ENCODE measurements at regions not wholly inside any gene's neighbourhood (a gene's known extent, or its start where the extent isn't known, plus 50 kb on each side); places are given as distances from the start of the nearest gene placed in this dataset.

DNA sequence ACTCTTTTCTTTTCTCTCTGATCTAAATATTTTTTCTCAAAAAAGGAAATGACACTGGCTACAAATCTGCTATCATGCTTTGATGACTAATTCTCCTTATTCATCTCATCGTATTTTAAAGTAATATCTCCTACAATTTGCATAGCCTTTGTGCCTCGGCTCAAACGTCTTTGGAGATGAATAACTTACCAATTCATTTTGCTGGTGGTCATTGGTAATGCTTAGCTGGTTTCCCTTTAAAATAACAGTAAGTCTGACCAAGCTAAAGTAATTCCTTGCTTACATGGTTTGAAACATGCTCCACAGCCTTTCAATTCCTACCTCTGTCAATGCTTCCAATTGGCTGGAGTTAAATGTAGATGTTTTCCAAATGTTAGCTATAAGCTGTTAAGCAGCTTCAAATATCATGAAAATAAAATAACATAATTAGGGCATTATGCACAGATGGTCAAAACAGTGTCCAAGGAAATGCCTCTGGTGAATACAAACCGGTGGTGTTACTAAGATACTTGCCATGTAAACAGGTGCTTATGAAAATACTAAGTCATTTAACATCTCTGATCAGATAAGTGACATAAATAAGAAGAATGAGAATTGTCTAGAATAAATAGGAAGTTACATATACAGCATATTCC, 435.0 kb downstream of the POM121L12 start:
- Histone ChIP-seq H3K4me1 (ENCODE audit: control insufficient read depth, insufficient read depth, low read depth, low read length) (no peaks in the 10 kb centered on the region), H3K79me1 (replicated peaks; ENCODE audit: low read length, poor library complexity, severe bottlenecking) (no peaks in the 10 kb centered on the region), H3K14ac (ENCODE audit: low read length in 2 of 2) (no peak overlapping the region), H4K8ac (ENCODE audit: low read length) (no peak overlapping the region), H2BK15ac (ENCODE audit: low read depth, poor library complexity, severe bottlenecking) (no peak overlapping the region), H3K18ac (ENCODE audit: low read depth in 1 of 2, low read length in 2 of 2) (no peak overlapping the region), H4K91ac (ENCODE audit: low read length) (no peak overlapping the region), H2BK5ac (ENCODE audit: low read depth, low read length, poor library complexity, severe bottlenecking) (no peak overlapping the region), H2BK12ac (ENCODE audit: low read length in 2 of 2) (no peak overlapping the region), H3K27ac (ENCODE audit: low read length, poor library complexity, severe bottlenecking) (no peak overlapping the region), H2BK120ac (ENCODE audit: low read depth, low read length) (no peak overlapping the region), H3K4me3 (ENCODE audit: insufficient read depth in 1 of 2, low read depth in 1 of 2, low read length in 2 of 2) (no peak overlapping the region), H3K23ac (ENCODE audit: low read length in 2 of 2) (no peak overlapping the region), H2AK5ac (ENCODE audit: low read length, severe bottlenecking) (no peak overlapping the region), H3K4me2 (ENCODE audit: low read length, poor library complexity, severe bottlenecking) (no peak overlapping the region), H3K36me3 (ENCODE audit: control insufficient read depth in 1 of 2, insufficient read depth in 2 of 2, low read depth in 1 of 2, low read length in 2 of 2) (no peaks in the 10 kb centered on the region), H3K27me3 (ENCODE audit: control insufficient read depth in 1 of 2, insufficient read depth in 1 of 2, low read length in 2 of 2) (no peaks in the 10 kb centered on the region), H3K4ac (ENCODE audit: low read depth in 1 of 2, low read length in 2 of 2) (no peak overlapping the region), H3K9me3 (ENCODE audit: control insufficient read depth, low read length) (no peaks in the 10 kb centered on the region), H3K9ac (ENCODE audit: low read length) (no peak overlapping the region), H2AFZ (ENCODE audit: low read depth, low read length) (no peak overlapping the region)
- no peak for DNase-seq
- 66% methylated on average over 3 of the region's 4 CpGs for WGBS

DNA sequence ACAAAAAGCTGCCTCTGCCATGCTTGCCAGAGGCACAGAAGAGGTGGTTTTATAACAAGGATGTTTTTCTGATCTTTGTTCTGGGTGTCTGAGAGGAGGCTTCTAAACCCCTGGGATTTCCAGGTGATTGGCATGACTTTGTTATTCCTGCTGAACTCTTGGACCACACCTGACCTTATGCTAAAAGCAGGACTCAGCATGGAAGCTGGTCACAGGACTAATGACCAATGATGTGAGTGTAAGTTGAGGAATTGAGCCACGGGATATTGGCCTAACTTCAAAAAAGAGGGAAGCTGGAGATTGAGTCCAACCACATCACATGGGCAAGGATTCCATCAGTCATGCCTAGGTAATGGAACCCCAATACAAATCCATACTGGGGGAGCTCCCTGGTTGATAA, 437.9 kb downstream of the POM121L12 start:
- Histone ChIP-seq H3K79me1 (replicated peaks; ENCODE audit: low read length, poor library complexity, severe bottlenecking) (no peaks in the 10 kb centered on the region), H3K27ac (ENCODE audit: low read length, poor library complexity, severe bottlenecking) (no peak overlapping the region), H2BK15ac (ENCODE audit: low read depth, poor library complexity, severe bottlenecking) (no peak overlapping the region), H3K23ac (ENCODE audit: low read length in 2 of 2) (no peak overlapping the region), H2BK5ac (ENCODE audit: low read depth, low read length, poor library complexity, severe bottlenecking) (no peak overlapping the region), H3K9me3 (ENCODE audit: control insufficient read depth, low read length) (no peaks in the 10 kb centered on the region), H2AK5ac (ENCODE audit: low read length, severe bottlenecking) (no peak overlapping the region), H3K4me2 (ENCODE audit: low read length, poor library complexity, severe bottlenecking) (no peak overlapping the region), H4K91ac (ENCODE audit: low read length) (no peak overlapping the region), H2AFZ (ENCODE audit: low read depth, low read length) (no peak overlapping the region), H3K9ac (ENCODE audit: low read length) (no peak overlapping the region), H3K4me3 (ENCODE audit: insufficient read depth in 1 of 2, low read depth in 1 of 2, low read length in 2 of 2) (no peak overlapping the region), H2BK120ac (ENCODE audit: low read depth, low read length) (no peak overlapping the region), H3K4ac (ENCODE audit: low read depth in 1 of 2, low read length in 2 of 2) (no peak overlapping the region), H3K36me3 (ENCODE audit: control insufficient read depth in 1 of 2, insufficient read depth in 2 of 2, low read depth in 1 of 2, low read length in 2 of 2) (no peaks in the 10 kb centered on the region), H3K4me1 (ENCODE audit: control insufficient read depth, insufficient read depth, low read depth, low read length) (no peaks in the 10 kb centered on the region), H4K8ac (ENCODE audit: low read length) (no peak overlapping the region), H2BK12ac (ENCODE audit: low read length in 2 of 2) (no peak overlapping the region), H3K14ac (ENCODE audit: low read length in 2 of 2) (no peak overlapping the region), H3K27me3 (ENCODE audit: control insufficient read depth in 1 of 2, insufficient read depth in 1 of 2, low read length in 2 of 2) (no peaks in the 10 kb centered on the region), H3K18ac (ENCODE audit: low read depth in 1 of 2, low read length in 2 of 2) (no peak overlapping the region)
- WGBS = 80% methylated on average over 1 of the region's 1 CpG
- DNase-seq = no peak

DNA sequence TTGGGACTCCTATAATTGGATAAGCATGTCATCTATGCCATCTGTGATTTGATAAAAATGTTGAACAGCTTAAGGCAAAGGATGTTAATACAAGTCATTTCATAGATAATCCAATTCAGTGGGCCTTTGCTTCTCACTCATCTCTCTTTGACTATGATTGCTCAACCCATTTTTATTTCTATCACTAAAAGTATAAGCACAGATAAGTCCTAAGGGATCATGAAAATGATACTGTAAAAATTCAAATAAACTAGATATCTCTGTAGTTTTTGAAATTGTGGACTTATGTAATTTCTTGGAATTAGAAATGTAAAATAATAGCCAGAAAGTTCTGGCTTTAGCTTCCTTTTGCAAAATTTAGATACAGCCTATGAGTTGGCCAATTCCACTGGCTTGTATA, 440.3 kb downstream of the POM121L12 start:
- Histone ChIP-seq H2BK5ac (ENCODE audit: low read depth, low read length, poor library complexity, severe bottlenecking) (no peak overlapping the region), H2BK12ac (ENCODE audit: low read length in 2 of 2) (no peak overlapping the region), H3K27ac (ENCODE audit: low read length, poor library complexity, severe bottlenecking) (no peak overlapping the region), H2AK5ac (ENCODE audit: low read length, severe bottlenecking) (no peak overlapping the region), H3K9me3 (ENCODE audit: control insufficient read depth, low read length) (no peaks in the 10 kb centered on the region), H3K9ac (ENCODE audit: low read length) (no peak overlapping the region), H3K4me3 (ENCODE audit: insufficient read depth in 1 of 2, low read depth in 1 of 2, low read length in 2 of 2) (no peak overlapping the region), H3K4me1 (ENCODE audit: control insufficient read depth, insufficient read depth, low read depth, low read length) (no peaks in the 10 kb centered on the region), H3K4ac (ENCODE audit: low read depth in 1 of 2, low read length in 2 of 2) (no peak overlapping the region), H3K79me1 (replicated peaks; ENCODE audit: low read length, poor library complexity, severe bottlenecking) (no peaks in the 10 kb centered on the region), H2BK120ac (ENCODE audit: low read depth, low read length) (no peak overlapping the region), H4K91ac (ENCODE audit: low read length) (no peak overlapping the region), H2BK15ac (ENCODE audit: low read depth, poor library complexity, severe bottlenecking) (no peak overlapping the region), H3K23ac (ENCODE audit: low read length in 2 of 2) (no peak overlapping the region), H3K18ac (ENCODE audit: low read depth in 1 of 2, low read length in 2 of 2) (no peak overlapping the region), H3K4me2 (ENCODE audit: low read length, poor library complexity, severe bottlenecking) (no peak overlapping the region), H2AFZ (ENCODE audit: low read depth, low read length) (no peak overlapping the region), H3K36me3 (ENCODE audit: control insufficient read depth in 1 of 2, insufficient read depth in 2 of 2, low read depth in 1 of 2, low read length in 2 of 2) (no peaks in the 10 kb centered on the region), H3K27me3 (ENCODE audit: control insufficient read depth in 1 of 2, insufficient read depth in 1 of 2, low read length in 2 of 2) (no peaks in the 10 kb centered on the region), H3K14ac (ENCODE audit: low read length in 2 of 2) (no peak overlapping the region), H4K8ac (ENCODE audit: low read length) (no peak overlapping the region)
- DNase-seq = no peak

DNA sequence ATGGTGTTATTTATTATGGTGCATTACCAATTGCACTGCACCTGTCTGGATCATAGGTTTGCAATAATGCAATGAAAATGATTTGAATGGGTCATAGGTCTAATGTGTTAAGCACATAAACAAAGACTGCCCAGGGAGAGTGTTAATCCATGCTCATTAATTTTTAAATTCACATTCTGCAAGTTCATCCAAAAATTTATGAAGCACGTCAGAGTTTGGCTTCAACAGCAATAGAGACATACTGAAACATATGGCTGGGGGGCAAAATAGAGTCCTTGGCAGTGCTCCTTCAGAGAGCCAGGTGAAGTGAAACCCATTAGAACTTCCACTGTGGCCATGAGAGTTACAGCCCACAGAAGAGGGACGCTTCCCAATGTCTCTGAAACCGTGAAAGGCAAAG, 441.1 kb downstream of the POM121L12 start:
- no peak for DNase-seq
- no peak overlapping the region for H3K4me2 ChIP-seq (ENCODE audit: low read length, poor library complexity, severe bottlenecking)

More for the DNA sequence above, 441.1 kb downstream of the POM121L12 start:
- Histone ChIP-seq H2BK120ac (ENCODE audit: low read depth, low read length) (no peak overlapping the region), H2BK12ac (ENCODE audit: low read length in 2 of 2) (no peak overlapping the region), H4K91ac (ENCODE audit: low read length) (no peak overlapping the region), H3K18ac (ENCODE audit: low read depth in 1 of 2, low read length in 2 of 2) (no peak overlapping the region), H3K23ac (ENCODE audit: low read length in 2 of 2) (no peak overlapping the region), H3K9ac (ENCODE audit: low read length) (no peak overlapping the region), H2AK5ac (ENCODE audit: low read length, severe bottlenecking) (no peak overlapping the region), H3K36me3 (ENCODE audit: control insufficient read depth in 1 of 2, insufficient read depth in 2 of 2, low read depth in 1 of 2, low read length in 2 of 2) (no peaks in the 10 kb centered on the region), H3K4me3 (ENCODE audit: insufficient read depth in 1 of 2, low read depth in 1 of 2, low read length in 2 of 2) (no peak overlapping the region), H2AFZ (ENCODE audit: low read depth, low read length) (no peak overlapping the region), H3K79me1 (replicated peaks; ENCODE audit: low read length, poor library complexity, severe bottlenecking) (no peaks in the 10 kb centered on the region), H3K27me3 (ENCODE audit: control insufficient read depth in 1 of 2, insufficient read depth in 1 of 2, low read length in 2 of 2) (no peaks in the 10 kb centered on the region), H3K4me1 (ENCODE audit: control insufficient read depth, insufficient read depth, low read depth, low read length) (no peaks in the 10 kb centered on the region), H3K9me3 (ENCODE audit: control insufficient read depth, low read length) (no peaks in the 10 kb centered on the region), H4K8ac (ENCODE audit: low read length) (no peak overlapping the region), H2BK5ac (ENCODE audit: low read depth, low read length, poor library complexity, severe bottlenecking) (no peak overlapping the region), H3K14ac (ENCODE audit: low read length in 2 of 2) (no peak overlapping the region), H3K4ac (ENCODE audit: low read depth in 1 of 2, low read length in 2 of 2) (no peak overlapping the region), H3K27ac (ENCODE audit: low read length, poor library complexity, severe bottlenecking) (no peak overlapping the region), H2BK15ac (ENCODE audit: low read depth, poor library complexity, severe bottlenecking) (no peak overlapping the region)
- WGBS = 97% methylated on average over 2 of the region's 3 CpGs

Data from mesenchymal stem cell (in vitro differentiated cells and primary cell).